ENCODE measurements at regions not wholly inside any gene's neighbourhood (a gene's known extent, or its start where the extent isn't known, plus 50 kb on each side); places are given as distances from the start of the nearest gene placed in this dataset.
"Not testable (repeated sequence)": the region's sequence is repeated elsewhere in the genome, so short reads cannot be mapped to it uniquely, and the experiment has no call there.

- H4K20me1 ChIP-seq (replicated peaks in 1 of 2; ENCODE audit: control insufficient read depth in 1 of 2, insufficient read depth in 2 of 2, low read length in 2 of 2); DNase-seq (ENCODE audit: low read depth in 1 of 2, low spot score in 2 of 2); CTCF ChIA-PET (ENCODE audit: partially characterized antibody); H3K14ac ChIP-seq (ENCODE audit: insufficient read length); H2BK120ac ChIP-seq (replicated peaks; ENCODE audit: low read depth, low read length); H3K27ac ChIP-seq (ENCODE audit: low read depth, low read length); H2AK5ac ChIP-seq (ENCODE audit: low read depth, low read length); H2BK5ac ChIP-seq (ENCODE audit: low read depth, low read length); H3K9ac ChIP-seq (replicated peaks in 1 of 4; ENCODE audit: extremely low read depth in 1 of 4, low read depth in 3 of 4, low read length in 3 of 4); H4K8ac ChIP-seq (ENCODE audit: extremely low read depth, insufficient read depth, low read length); H2BK20ac ChIP-seq (ENCODE audit: low read length); H4K5ac ChIP-seq (ENCODE audit: insufficient read length, low read depth, low read length); H2BK15ac ChIP-seq (ENCODE audit: low read length); H2AFZ ChIP-seq (ENCODE audit: low read length); H3K23me2 ChIP-seq (ENCODE audit: low read depth, low read length); H3K4ac ChIP-seq (replicated peaks; ENCODE audit: insufficient read length, low read depth, low read length); H3K4me1 ChIP-seq (replicated peaks in 1 of 4; ENCODE audit: control insufficient read depth in 3 of 4, insufficient read depth in 4 of 4, low read length in 3 of 4); H3K79me2 ChIP-seq (ENCODE audit: control insufficient read depth in 1 of 2, insufficient read depth in 2 of 2, low read length in 2 of 2); FAIRE-seq; H3K4me2 ChIP-seq (ENCODE audit: insufficient read depth in 1 of 2, low read depth in 2 of 2, low read length in 2 of 2); H3K4me3 ChIP-seq (ENCODE audit: extremely low read depth in 1 of 4, insufficient read depth in 2 of 4, low read depth in 3 of 4, low read length in 4 of 4); H2BK12ac ChIP-seq (ENCODE audit: low read depth, low read length); H3K79me1 ChIP-seq (ENCODE audit: low read depth, low read length); H4K91ac ChIP-seq (replicated peaks; ENCODE audit: insufficient read length, low read length); H3K27me3 ChIP-seq (replicated peaks in 1 of 4; ENCODE audit: control insufficient read depth in 3 of 4, extremely low read depth in 1 of 4, insufficient read depth in 3 of 4, low read length in 3 of 4); H3K18ac ChIP-seq (ENCODE audit: extremely low read depth, low read length); H3K23ac ChIP-seq (ENCODE audit: insufficient read length); H3K56ac ChIP-seq (replicated peaks; ENCODE audit: insufficient read length, low read depth, low read length); H3K36me3 ChIP-seq (ENCODE audit: control insufficient read depth in 2 of 4, insufficient read depth in 4 of 4, low read length in 3 of 4); POLR2A ChIA-PET (ENCODE audit: partially characterized antibody): not testable (repeated sequence)
- H3K9me3 ChIP-seq (ENCODE audit: insufficient read depth in 2 of 2, low read depth in 1 of 2, low read length in 1 of 2): peaks cover 0 to 26% of the 10 kb centered on the region in 2 experiments; a peak in 1 of 4 replicates
- WGBS, 2 experiments (ENCODE audit: extremely low coverage in 1 of 2, insufficient coverage in 1 of 2, insufficient read length in 1 of 2, insufficient replicate concordance in 2 of 2, low coverage in 1 of 2, low lambda C conversion rate in 2 of 2, missing lambda C conversion rate in 1 of 2): 93% methylated on average over 2 of the region's 3 CpGs; no CpG with 5 or more reads in 1 of the 2 experiments
Measured at GRCh38 chr15:20105011-20105990, 436.3 kb downstream of the GOLGA6L6 start.
